ENCODE measurements at regions not wholly inside any gene's neighbourhood (a gene's known extent, or its start where the extent isn't known, plus 50 kb on each side); places are given as distances from the start of the nearest gene placed in this dataset.

DNA sequence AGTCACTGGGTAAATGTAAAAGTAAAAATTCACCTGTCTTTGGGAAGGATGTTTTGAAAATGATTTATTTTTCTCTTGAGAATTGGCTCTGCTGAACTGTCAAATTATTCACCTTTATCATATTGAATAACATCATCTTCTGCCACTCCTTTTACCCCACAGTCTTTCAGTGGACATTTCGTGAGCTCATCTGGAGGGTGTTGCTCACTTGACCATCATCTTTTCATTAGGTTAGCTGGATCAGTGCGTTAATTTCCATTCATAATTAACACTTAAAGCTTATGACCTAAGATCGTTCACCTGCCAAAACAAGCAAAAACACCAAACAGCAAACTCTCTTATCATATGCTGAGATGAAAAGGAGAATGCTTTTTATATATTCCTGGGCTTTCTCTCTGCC, 53.4 kb upstream of the TNFAIP8 start:
- Histone ChIP-seq H3K14ac (ENCODE audit: insufficient read depth, low read length) (no peak overlapping the region), H2BK20ac (ENCODE audit: low read depth, low read length, poor library complexity, severe bottlenecking) (no peak overlapping the region), H2BK15ac (ENCODE audit: low read depth, low read length) (no peak overlapping the region), H3K4me1 (ENCODE audit: insufficient read depth, low read length) (no peaks in the 10 kb centered on the region), H3K79me2 (ENCODE audit: insufficient read depth, low read length) (no peaks in the 10 kb centered on the region), H3K9me3 (ENCODE audit: control insufficient read depth, low read depth, low read length) (no peaks in the 10 kb centered on the region), H3K18ac (ENCODE audit: insufficient read length, low read depth, low read length) (no peak overlapping the region), H3K9ac (ENCODE audit: extremely low read depth, insufficient read length, low read length) (no peak overlapping the region), H3K23me2 (ENCODE audit: insufficient read length, low read depth, low read length, poor library complexity, severe bottlenecking) (no peaks in the 10 kb centered on the region), H4K20me1 (ENCODE audit: control insufficient read depth, insufficient read depth, insufficient read length) (no peaks in the 10 kb centered on the region), H4K5ac (ENCODE audit: insufficient read length, low read depth, low read length) (no peak overlapping the region), H2BK120ac (ENCODE audit: low read depth, low read length, poor library complexity, severe bottlenecking) (no peak overlapping the region), H3K27me3 (ENCODE audit: insufficient read depth, low read length) (no peaks in the 10 kb centered on the region), H2AFZ (ENCODE audit: low read length) (no peak overlapping the region), H3K79me1 (ENCODE audit: insufficient read depth, low read depth, low read length, poor library complexity, severe bottlenecking) (no peaks in the 10 kb centered on the region), H3K4me2 (ENCODE audit: insufficient read depth, insufficient read length, low read length) (no peak overlapping the region), H3K56ac (ENCODE audit: insufficient read length, low read depth, low read length) (no peak overlapping the region), H3T11ph (ENCODE audit: low read length) (no peak overlapping the region), H3K27ac (ENCODE audit: insufficient read length, low read depth, low read length) (no peak overlapping the region), H2AK5ac (ENCODE audit: insufficient read length, low read length) (no peak overlapping the region), H4K8ac (replicated peaks; ENCODE audit: insufficient read length, low read depth, low read length) (no peak overlapping the region), H4K91ac (ENCODE audit: insufficient read length, low read depth, low read length) (no peak overlapping the region), H2BK12ac (ENCODE audit: insufficient read length, low read depth, low read length) (no peak overlapping the region), H3K4ac (ENCODE audit: low read depth, low read length) (no peak overlapping the region), H2BK5ac (ENCODE audit: insufficient read length, low read length) (no peak overlapping the region), H3K23ac (ENCODE audit: insufficient read length, low read depth, low read length) (no peak overlapping the region)
- no CpG with 5 or more reads among the region's 3 CpGs for WGBS (ENCODE audit: extremely low coverage, insufficient read length, low lambda C conversion rate)
- peaks cover 3 to 4% of the 10 kb centered on the region in 2 experiments; a peak in 3 of 4 replicates for H3K4me1 Mint-ChIP-seq
- no peak overlapping the region for H3K27ac Mint-ChIP-seq
- DNase-seq: no peak
- no peaks in the 10 kb centered on the region; the same call in 1 of the 2 replicates for H3K27me3 Mint-ChIP-seq (ENCODE audit: low read depth)
- TF ChIP-seq, protein P1, sequence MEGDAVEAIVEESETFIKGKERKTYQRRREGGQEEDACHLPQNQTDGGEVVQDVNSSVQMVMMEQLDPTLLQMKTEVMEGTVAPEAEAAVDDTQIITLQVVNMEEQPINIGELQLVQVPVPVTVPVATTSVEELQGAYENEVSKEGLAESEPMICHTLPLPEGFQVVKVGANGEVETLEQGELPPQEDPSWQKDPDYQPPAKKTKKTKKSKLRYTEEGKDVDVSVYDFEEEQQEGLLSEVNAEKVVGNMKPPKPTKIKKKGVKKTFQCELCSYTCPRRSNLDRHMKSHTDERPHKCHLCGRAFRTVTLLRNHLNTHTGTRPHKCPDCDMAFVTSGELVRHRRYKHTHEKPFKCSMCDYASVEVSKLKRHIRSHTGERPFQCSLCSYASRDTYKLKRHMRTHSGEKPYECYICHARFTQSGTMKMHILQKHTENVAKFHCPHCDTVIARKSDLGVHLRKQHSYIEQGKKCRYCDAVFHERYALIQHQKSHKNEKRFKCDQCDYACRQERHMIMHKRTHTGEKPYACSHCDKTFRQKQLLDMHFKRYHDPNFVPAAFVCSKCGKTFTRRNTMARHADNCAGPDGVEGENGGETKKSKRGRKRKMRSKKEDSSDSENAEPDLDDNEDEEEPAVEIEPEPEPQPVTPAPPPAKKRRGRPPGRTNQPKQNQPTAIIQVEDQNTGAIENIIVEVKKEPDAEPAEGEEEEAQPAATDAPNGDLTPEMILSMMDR (conservative IDR thresholded peaks at IDR 0.05): no peak
- no peak overlapping the region for H3K4me3 Mint-ChIP-seq
- H3K9me3 Mint-ChIP-seq: peaks cover 27% of the 10 kb centered on the region in 2 experiments
- H3K36me3 Mint-ChIP-seq (ENCODE audit: insufficient read depth in 1 of 3, low read depth in 3 of 3): peaks cover 6 to 25% (median 6%) of the 10 kb centered on the region in 3 experiments
